Ramos (cell line): ENCODE measurements at regions not wholly inside any gene's neighbourhood (a gene's known extent, or its start where the extent isn't known, plus 50 kb on each side); places are given as distances from the start of the nearest gene placed in this dataset.

Source experiments
- in situ Hi-C: fragments of 300-500 bp; cut with MboI; formaldehyde crosslinking; loops from one replicate; pipeline ENCODE4 v1.14.3; 2022; ENCODE audit warnings: low sequenced_read_pairs; ENCODE audit not compliant: unreplicated experiment

DNA sequence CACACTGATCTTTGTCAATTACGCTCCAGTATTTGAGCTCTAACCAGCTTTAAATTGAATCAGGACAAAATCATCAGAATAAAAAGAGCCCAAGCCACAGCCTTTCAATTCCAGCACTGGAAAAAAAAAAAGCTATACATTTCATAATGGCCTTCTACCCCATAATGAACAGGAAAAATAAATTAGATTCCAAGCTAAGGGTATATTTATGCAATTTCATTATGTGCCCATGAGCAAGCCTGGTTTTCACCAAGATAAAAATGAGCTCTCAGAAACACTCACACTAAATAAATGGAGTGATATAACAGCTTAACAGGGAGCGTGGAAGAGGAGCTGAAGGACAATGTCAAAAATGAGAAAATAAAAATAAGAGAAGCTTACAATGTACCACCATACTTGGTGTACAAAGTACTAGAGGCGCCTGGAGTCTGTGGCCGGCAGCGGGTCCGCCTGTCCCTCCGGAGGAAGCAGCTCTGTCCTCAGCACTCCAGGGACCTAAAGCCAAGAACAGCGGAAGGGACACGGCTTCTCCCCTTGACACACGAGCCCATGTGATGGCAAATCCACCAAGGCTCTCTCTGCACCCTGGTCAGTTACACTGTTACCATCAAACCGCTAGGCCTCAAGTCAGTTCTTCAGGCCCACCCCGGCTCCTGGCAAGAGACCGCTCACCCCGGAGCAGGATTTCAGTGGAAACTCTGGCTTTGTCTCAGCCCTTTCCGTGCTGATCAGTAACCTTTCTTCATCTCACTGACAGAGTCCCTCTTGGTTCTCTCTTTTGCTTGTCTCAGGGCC, 69.6 kb downstream of the RBFOX3 start:
- in situ Hi-C loops: no loop called here

DNA sequence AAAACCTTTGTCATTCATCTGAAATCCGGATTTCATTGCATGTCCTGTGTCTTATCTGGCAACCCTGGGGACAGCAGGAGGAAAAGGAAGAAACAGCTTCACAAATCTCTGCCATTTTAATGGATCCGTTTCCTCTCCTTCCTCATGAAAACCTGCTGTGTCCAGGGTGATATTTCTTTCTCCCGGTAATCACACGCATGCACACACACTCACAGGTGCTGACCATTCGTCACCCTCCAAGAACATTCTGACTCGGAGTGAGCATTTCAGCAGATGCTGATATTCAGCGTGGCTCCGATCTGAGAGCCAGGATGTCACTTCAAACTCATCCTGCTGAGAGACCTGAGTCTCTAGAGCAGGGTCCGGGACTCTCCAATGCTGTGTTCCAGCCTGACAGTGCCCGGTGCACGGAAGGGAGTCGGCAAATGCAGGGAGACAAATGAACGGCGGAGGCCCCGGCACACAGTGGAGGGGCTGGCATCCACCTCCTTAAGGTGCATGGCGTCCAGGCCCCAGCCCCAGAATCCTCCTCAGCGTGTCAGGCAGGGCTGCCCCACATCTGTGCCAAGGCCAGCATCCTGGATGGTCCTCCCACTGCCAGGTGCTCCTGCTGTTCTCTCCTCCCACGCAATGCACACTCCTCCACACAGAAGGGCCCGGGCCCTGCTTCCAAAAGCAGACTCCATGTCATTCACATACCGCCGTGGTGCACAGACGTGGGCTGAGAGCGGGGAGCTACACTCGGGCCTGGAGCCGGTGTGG, 70.7 kb downstream of the RBFOX3 start:
- in situ Hi-C loops: no loop called here

DNA sequence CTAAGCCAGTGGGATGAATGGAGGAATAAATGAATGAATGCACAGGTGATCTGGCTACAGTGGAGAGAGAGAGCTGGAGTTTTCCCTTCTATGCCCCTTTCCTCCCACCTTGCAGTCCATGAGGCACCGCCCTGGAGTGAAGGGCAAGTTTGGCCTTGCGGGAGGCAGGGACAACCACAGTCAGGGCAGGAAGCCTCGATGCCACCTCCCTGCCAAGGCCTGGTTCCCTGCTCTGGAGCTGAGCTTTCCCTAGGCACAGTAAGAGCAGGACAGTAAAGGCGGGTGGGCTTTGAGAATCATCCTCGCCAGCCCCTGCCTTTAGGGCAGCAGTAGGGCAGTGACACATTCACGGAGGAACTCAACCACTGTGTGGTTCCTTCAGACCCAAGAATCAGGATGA, 72.6 kb downstream of the RBFOX3 start:
- in situ Hi-C loops: no loop called here

DNA sequence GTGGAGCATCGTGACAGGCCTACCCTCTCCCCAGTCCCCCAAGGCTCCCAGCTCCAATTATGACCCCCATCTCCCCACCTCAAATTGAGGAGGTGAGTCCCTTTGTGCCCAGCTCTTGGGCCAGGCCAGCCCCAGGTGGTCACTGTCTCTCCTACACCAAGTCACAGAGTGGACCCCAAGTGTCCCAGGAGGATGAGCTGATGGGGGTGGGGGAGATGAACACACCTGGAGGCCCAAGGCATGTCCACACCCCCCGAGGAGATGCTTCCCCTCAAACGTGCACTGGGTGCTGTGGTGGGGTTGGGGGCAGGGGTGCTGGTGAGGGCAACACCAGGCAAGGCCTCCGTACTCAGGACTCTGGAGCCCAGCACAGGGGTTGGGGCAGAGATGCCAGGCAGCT, 73.2 kb downstream of the RBFOX3 start:
- in situ Hi-C loops: no loop called here

DNA sequence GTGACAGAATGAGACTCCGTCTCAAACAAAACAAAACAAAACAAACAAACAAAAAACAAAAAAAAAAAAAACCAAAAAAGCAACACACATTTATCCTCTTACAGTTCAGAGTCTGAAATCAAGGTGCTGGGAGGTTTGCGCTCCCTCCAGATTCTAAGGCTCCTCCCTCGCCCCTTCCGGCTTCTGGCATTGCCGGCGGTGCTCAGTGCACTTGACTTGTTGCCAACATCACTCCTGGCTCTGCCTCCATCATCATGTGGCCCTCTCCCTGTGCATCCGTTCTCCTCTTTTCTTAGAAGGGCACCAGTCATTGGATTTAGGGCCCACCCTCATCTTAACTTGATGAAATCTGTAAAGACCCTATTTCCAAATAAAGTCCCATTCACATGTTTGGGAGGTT, 73.8 kb downstream of the RBFOX3 start:
- in situ Hi-C loops: no loop called here

DNA sequence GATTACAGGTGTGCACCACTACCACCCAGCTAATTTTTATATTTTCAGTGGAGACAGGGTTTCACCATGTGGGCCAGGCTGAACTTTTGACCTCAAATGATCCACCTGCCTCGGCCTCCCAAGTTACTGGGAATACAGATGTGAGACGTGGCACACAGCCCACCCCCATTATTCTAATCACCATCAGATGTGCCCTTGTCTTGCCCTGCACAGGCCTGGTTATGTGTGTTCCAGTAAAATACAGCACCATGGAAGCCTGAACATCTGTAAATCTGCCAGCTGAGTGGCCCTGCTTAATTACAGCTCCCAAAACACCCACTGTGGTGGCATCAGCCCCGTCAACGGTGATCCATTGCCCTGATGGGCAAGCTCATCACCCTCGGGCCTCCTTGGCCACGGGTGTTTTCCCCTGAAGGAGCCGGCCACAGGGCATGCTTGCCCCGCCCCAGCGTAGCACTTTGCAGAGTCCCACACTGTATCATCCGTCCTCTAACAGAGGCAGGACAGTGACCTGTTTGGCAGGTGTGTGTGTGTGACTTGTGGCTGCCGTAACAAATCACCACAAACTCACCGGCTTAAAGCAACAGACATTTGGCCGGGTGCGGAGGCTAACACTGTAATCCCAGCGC, 74.5 kb downstream of the RBFOX3 start:
- in situ Hi-C loops: no loop called here

DNA sequence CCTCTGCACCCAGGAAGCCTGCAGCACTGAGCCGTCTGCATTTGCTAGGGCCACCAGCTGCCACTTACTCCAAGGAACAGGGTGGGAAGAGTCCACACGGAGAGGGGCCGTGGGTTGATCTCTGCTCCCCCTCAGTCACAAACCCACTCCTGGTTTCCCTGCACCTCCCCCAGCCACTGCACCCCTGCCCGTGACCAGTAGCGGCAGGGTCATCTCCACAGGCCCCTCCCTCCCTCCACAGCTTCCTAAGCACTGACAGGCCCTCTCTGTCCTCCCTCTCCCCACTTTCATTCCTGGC, 75.2 kb downstream of the RBFOX3 start:
- in situ Hi-C loops: no loop called here

DNA sequence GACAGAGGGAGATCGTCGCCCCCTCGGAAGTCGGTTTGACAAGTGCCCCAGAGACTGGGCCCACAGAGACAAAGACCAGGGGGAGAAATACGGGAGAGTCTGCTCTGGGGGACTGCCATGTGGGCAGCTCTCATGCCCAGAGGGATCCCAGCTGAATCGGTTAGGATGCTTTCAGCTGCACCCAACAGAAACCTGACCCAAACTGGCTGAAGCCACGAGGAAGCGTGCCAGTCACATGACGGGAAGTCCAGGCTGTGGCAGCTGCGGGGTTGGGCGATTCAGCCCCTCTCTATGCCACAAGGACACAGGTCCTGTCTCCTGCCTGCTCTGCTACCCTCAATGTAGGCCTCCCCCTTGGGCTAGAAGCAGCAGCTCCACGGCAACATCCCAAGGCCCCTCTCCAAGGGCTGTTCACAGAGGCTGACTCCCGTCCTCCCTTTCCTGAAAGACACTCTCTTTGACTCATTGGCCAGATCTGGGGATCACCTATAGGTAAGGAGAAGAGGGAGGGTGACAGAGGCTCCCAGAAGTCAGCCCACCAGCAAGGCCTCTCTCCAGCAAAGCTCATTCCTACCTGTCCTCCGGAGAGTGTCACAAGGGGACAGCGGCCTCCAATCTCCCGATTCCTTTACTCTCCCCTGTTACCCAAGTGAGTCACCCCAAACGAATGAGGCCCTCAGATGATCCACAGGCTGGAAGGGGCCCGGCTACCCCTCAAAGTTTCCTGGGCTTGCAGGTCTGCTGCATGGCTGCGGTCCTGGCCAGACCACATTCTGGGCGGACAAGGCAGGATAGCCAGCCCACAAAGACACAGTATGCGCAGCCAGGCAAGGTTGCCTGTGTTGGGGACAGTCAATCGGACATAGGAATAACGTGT, 75.8 kb downstream of the RBFOX3 start:
- in situ Hi-C loops: no loop called here

DNA sequence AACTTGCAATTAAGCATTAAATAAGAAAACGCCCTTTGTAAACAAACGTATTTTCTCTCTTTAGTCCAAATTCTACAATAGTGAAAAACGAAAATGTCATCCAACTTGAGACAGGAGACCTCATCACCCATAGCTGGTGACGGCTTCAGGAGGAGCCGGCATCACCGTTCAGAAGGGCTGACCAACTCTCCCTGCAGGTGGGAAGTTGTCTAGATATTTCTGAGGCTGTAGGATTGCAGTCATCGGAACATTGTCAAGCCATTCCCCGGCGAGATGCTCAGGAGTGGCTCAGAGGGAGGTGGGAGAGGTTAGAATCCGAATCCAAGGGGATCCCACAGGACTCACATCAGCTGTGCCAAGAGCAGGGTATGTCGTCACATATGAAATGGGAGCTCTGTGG, 76.7 kb downstream of the RBFOX3 start:
- in situ Hi-C loops: no loop called here

DNA sequence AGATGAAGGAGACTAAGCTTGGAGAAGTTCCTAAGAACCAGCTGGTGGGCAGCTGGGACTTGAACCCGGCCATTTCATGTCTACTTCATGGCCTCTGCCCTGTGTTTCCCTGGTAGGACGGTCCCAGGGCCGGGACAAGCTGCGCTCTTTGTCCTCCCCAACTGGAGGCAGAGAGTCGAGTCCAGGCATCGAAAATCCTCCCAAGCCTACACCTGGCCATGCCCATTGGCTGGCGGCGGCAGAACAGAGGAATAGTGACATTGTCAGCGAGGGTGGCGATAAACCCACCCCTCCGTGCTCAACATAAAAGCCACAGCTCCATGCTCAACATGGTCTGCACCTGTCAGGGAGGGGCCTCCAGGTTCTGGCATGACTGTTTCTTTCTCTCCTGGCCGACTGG, 77.7 kb downstream of the RBFOX3 start:
- in situ Hi-C loops: no loop called here

DNA sequence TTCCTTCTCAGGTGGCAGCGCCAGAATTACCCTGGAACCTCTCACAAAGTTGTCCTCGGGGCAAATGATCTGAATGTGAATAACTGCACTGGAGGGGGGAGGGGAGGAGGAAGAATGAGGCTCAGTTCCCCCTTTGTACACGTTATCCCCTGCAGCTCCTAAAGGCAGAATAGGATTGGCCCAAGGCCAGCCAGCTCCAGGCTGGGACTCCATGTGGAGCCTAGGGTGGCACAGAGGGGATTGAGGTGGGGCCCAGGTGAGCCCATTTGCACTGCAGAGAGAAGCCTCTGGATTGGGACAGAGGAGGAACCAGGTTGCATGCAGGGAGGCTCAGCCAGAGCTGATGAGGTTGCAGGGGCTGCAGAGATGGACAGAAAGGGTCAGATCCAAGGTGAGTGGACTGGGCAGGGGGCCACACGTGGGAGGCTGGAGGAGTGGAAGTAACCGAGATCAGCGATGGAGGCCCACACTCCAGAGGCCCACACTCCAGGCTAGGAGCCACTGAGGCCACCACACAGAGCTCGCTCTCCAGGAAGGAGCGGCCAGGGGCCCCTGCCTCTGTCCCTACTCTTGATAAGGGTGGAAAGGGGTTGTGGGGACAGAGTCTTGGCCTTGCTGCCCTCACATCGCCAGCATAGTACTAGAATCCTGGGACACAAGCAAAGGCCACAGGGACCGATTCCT, 78.6 kb downstream of the RBFOX3 start:
- in situ Hi-C loops: no loop called here

DNA sequence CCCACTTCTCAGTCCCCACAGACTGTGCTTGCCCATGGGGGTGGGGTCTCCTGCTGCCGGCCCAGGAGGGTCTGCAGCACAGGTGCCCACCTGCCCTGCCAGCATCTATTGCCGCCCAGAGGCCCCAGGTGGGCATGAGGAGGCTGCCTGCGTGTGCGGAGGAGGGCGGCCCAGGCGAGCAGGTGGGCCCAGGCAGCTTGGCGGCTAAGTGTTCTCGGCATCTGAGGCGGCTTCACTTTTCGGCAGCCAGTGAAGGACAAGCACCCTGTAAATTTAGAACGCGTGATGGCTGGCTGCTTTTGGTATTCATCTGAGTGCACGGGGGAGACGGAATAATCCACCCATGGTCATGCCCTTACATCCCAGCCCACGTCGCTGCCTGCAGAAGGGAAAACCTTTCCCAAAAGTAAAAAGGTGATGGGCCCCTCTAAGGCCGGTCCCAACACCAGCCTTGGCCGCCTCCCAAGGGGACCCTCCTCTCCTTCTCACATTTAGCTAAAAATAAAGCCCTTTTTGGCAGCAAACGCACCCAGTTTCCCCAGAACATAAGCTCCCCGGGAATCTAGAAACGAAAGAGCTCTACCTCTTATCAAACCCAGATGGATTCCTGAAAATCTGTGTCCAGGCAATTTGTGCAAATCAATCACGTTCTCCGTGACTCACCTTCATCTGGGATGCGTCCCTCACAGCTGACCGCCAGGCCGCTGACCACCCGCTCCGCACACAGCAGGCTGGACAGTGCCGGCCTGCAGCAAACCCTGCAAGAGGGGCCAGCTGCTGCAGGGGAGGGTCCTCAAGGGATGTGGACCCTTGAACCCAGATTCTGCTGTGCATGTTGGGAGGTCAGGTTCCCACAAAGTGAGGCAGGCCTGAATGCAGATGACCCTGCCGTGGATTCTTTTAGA, 79.4 kb downstream of the RBFOX3 start:
- in situ Hi-C loops: no loop called here

DNA sequence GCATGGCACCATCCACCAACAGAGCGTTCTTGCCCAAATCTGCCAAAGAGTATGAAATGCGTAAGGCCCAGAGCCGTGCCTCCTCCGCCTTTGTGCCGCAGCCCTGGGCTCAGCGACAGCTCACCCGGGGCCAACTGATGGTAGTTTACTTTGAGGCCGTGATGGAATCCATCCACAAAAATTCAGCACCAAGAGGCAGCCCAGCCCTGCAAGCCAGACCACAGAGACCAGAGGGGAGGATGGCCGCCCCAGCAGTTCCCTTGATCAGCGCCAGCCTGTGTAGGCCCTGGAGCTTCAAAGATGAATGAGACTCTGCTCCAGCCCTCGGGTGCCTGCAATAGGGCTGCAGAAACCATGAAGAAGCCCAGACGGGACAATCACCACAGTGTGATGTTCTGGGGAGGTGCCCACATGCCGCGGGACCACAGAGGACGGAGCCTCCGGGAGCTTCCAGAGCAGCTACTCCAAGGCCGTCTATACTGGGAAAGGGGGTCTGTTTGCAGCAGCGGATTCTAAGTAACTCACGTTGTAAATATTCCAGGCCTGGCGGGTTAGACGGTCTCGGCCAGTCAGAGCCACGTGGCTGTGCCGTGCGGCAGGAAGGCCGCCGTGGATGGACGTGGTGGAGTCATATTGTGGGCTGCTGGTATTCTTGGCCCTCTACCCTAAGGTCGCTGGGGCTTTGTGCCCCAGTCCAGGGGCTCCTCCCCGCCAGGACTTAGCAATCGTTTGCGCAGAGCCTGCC, 80.3 kb downstream of the RBFOX3 start:
- in situ Hi-C loops: no loop called here

DNA sequence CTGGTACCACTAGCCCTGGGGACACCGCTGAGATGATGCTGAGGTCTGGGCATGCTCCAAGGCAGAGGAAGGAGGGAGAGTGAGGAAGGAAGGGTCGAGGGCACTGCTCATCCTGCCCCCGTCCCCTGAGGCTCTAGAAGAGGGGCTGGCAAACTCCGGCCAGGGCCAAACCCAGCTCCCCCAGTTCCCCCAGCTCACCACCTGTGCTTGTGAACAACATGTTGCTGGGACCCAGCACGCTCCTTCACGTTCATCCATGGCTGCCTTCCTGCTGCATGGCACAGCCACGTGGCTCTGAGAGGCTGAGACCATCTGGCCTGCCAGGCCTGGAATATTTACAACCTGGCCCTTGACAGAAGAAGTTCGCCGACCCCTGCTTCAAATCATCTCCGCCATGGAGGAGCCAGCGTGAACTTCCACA, 81.2 kb downstream of the RBFOX3 start:
- in situ Hi-C loops: no loop called here

DNA sequence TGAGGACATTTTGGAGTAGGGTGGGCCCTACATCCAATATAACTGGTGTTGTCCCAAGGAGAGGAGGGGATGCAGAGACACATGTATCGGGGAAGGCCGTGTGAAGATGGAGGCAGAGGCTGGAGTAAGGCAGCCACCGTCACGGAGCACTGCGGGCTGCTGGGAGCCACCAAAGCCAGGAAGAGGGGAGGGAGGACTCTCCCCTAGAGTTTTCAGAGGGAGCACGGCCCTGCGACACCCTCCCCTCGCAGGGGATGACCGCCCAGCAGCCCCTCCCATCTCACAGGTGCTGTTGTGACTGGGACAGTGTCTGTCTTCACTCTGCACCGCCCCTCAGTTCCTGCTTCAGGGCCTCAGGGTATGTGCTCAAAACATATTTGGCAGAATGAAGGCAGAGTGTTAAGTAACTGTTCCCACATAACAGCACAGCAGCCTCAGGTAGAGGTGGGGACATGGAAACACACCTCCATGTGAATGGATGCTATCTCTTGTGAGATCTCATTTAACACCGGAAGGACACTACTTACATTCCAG, 82.2 kb downstream of the RBFOX3 start:
- in situ Hi-C loops: no loop called here

DNA sequence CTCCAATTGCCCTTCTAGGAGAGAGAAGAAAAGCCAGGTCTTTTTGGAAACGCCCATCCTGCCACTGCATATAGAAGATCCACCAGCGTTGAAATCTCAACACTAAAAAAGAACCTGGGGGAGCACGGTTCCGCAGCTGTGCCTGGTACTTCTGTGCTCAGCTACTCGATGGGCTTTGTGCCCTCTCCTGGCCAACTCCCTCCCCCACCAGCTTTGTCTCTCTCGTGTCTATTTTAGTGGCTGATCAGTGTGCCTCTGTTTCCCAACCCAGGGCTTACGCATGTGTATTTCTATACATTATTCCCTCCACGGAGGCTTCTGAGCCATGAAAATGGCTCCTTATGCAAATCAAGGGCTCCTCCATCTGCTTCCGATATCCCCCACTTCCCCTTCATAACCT, 83.5 kb downstream of the RBFOX3 start:
- in situ Hi-C loops: no loop called here

DNA sequence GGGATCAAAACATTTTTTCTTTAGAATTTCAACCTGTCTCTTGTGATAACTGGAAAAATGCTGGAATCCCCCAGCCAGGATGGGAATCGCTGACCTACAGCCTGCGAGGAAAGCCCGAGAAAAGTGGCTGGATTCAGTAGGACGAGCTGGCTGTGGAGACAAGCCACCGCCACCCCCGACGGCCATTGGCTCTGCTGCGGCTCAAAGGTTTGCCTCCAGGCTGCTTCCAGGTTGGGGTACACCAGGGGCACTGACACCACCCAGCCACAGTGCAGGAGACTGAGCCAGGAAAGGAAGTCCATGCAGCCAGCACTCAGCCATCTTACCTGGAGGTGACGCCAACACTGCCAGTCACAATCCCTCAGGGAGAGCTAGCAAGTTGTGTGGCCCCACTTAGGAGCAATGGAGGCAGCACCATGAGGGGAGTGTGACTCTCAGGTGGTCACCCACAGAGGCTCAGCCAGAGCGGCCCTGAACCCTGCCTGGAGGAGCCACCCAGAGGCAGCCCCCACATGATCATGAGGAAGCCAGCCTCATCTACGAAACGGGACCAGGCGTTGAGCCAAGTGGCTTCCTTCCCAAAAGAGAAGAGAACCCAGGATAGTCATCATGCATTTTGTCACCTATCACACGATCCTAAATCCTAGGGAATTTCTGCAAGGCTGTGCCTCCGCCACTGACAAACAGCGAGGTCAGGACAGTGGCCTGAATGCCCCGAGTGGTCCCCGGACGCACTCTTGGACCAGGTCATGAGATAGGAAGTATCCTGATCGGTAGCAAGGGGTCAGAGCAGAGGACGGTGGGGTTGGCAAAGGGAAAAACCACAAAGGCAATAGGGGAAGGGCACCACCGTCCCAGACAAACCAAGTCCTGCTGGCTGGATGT, 84.8 kb downstream of the RBFOX3 start:
- in situ Hi-C loops: no loop called here
